HG03095 (cell line): ENCODE measurements at regions not wholly inside any gene's neighbourhood (a gene's known extent, or its start where the extent isn't known, plus 50 kb on each side); places are given as distances from the start of the nearest gene placed in this dataset.

ENCODE experiments used
- ATAC-seq: cut with Tn5 transposase; IDR thresholded peaks from one replicate; pipeline ENCODE4 v1.9.1; 2021; ENCODE audit warnings: moderate library complexity; ENCODE audit not compliant: unreplicated experiment

- no peak for ATAC-seq
Observed at GRCh38 chr3:168269001-168269400, 173.3 kb upstream of the GOLIM4 start.

DNA sequence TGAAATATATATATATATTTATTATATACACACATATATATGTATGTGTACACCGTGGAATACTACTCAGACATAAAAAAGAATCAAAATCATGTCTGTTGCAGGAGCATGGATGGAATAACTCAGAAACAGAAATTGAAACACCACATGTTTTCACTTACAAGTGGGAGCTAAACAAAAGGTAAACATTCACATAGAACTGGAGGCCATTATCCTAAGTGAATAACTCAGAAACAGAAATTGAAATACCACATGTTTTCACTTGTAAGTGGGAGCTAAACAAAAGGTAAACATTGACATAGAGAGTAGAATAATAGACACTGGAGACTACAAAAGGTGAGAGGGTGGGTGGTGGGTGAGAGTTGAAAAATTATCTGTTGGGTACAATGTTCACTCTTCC lies 171.5 kb upstream of the GOLIM4 start:
- ATAC-seq, result no peak

GRCh38 chr3:168266335-168266734 lies 170.6 kb upstream of the GOLIM4 start:
- no peak for ATAC-seq

DNA sequence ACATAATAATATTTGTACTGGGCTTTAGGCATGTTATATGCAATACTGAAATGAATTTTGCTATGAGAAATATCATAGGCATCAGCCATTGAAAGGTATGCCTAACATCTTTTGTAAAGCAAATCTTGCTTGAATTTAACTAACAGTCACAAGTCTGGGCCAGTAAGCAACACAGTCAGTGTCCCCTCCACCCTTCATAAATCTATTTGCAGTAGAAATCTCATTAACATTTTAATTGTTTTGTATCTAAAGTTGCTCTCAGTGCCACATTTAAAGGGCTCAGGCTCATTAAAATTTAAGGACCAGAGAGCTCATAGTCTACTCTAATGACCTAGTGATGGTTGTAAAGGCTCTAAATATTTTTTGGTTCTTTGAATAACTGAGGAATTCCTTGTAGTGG lies 167.2 kb upstream of the GOLIM4 start:
- no peak for ATAC-seq

DNA sequence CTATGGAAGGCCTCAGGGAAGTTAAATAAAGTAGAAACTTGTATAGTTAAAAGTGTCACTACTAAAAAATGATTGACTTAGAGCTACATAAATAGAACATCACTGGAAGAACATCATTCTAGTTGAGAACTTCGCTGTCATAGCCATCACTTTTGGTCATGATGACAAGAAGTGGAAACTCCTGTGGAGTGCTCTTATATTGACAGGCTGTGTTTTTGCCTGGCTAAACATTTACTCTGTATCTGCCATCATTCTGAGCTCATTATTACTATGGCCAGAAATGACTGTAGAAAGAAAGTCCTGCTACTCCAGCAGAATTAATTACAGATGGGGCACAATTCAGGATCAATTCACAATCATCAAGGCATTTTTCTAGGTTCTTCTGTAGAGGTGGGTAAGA lies 165.1 kb upstream of the GOLIM4 start:
- no peak for ATAC-seq

- ATAC-seq, result peak; percentile 52
Observed at GRCh38 chr3:168251371-168251770, 155.6 kb upstream of the GOLIM4 start.

- peak; percentile 24 for ATAC-seq
Observed at GRCh38 chr3:168250415-168250861, 154.7 kb upstream of the GOLIM4 start.

DNA sequence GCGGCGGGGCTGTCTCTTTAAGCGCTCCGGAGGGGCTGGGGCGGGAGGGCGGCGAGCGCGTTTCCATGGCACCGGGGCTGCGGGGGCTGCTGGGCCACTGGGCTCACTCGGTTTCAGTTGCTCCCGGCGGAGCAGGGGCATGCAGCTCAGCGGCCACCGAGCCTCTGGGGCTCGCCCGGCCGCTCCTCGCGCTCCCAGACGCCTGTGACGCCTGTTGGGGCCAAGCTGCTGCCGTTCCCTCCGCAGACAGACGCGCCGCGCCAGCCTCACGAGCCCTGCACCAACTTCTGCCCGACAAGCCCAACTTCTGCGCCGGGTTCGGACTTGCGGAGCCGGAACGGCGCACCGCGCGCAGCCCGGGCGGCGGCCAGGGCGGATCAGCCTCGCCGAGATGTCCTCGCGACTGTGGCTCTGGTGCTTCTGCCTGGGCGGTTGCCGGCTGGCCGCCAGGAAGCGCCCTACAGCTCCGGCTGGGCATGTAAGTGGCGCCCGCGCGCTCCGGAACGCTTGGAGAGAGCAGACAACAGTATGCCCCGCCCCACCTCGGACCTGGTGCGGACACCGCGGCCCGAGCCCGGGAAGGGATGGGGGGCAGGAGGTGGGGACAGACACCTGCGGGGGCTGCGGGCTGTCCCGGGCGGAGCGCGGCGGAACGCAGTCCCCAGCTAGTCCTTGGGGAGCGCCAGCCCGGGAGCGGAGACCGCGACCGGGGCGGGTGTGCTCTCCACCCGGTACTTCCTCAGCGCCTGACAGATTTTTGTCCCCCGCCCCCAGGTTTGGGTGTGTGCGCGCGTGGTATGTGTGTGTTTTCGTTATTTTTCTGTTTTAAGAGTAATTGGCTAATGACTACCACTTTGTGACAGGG lies 154.1 kb upstream of the GOLIM4 start:
- peak; percentile 60 for ATAC-seq

- peak; percentile 5 for ATAC-seq
Observed at GRCh38 chr3:168249205-168249549, 153.5 kb upstream of the GOLIM4 start.

DNA sequence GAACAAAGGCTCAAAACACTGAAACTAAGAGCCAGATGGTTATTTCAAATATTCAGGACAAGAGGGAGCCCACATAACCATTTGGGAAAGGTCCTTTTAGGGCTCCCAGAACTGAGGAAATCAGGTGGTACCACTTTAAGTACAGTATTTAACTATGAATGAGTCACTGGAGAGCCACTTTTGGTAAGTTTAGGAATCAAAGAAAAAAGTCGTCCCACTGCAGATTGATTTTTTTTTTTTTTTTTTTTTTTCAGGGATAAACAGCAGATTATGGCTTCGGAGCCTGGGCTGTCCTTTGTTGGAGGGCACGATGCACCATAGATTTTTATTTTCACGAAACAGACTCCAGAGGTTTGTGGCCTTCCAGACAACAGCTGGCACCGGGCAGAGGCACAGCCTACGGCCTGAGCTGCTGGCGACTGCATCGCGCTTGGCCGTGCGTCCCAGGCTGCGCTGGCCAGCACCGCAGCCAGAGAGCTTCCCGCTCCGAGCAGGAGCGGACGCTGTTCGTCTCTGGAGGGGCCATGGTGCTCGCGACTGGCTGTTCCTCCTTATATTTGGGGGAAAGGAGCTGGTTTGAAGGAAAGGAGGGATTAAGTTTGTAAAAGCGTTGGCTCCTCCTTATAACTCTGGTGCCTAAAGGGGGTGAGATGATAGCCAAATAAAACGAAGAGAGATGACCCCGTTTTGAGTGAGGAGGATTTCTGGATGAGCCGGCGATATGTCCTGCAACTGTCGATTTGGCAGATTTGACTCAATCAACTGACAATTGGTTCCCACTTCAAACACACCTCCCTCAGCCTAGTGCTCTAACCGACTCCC lies 152.9 kb upstream of the GOLIM4 start:
- no peak for ATAC-seq

DNA sequence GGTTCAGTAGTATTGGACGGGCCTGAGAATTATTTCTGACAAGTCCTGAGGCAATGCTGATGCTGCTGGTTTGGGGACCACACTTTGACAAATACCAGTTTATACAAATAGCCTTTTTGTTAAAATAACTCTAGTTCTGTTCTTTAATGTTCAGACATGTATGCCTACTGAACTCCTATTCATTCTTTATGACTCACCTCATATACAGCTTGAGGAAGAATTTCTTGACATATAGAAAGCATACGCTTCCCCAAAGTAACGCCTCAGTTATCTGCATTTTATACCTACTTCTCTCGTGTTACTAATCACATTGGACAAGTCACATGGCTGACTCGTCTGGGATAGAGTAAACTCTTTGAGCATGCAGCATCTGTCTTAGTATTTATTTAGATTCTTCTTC lies 145.4 kb upstream of the GOLIM4 start:
- ATAC-seq, result no peak

DNA sequence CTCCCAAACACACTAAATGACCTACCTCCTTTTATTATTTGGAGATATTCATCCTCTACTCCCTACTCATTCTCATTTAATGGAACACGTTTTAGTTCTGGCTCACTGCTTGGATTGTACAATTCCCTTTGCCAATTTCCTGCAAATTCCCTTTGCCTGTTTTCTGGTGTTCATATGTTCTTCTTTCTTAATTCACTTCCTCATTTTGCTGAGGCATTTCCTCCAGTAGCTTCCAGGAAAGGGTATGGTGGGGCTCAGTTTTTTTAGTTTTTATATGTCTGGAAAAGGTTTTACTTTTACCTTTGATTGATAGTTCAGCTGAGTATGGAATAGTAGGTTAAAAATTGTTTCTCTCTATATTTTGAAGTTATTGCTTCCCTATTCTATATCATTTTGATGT lies 143.6 kb upstream of the GOLIM4 start:
- ATAC-seq, result no peak

GRCh38 chr3:168233001-168233400 lies 137.3 kb upstream of the GOLIM4 start:
- no peak for ATAC-seq

- ATAC-seq, result no peak
Observed at GRCh38 chr3:168223085-168223484, 127.4 kb upstream of the GOLIM4 start.

DNA sequence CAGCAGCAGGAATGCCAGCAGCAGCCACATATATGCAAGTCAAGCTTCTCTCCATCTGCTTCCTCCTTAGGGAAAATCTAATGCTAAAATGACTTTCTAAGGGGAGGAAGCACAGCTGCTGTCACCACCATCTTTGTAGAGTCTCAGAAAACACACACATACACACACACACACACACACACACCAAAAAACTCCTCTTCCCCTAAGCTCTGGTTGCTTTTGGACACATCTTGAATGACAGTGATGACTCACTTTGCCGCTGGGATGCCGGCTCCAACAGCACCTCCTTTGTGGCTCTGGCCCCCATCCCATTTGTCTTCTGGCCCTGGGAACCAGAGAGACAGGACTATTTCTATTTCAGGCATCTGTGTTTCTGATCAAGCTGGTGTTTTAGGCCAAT lies 124.8 kb upstream of the GOLIM4 start:
- ATAC-seq, result no peak

GRCh38 chr3:168219530-168219929 lies 123.8 kb upstream of the GOLIM4 start:
- no peak for ATAC-seq

GRCh38 chr3:168218600-168218999 lies 122.9 kb upstream of the GOLIM4 start:
- no peak for ATAC-seq

GRCh38 chr3:168216851-168217250 lies 121.1 kb upstream of the GOLIM4 start:
- ATAC-seq, result no peak

GRCh38 chr3:168213920-168214319 lies 118.2 kb upstream of the GOLIM4 start:
- peak; percentile 94 for ATAC-seq

DNA sequence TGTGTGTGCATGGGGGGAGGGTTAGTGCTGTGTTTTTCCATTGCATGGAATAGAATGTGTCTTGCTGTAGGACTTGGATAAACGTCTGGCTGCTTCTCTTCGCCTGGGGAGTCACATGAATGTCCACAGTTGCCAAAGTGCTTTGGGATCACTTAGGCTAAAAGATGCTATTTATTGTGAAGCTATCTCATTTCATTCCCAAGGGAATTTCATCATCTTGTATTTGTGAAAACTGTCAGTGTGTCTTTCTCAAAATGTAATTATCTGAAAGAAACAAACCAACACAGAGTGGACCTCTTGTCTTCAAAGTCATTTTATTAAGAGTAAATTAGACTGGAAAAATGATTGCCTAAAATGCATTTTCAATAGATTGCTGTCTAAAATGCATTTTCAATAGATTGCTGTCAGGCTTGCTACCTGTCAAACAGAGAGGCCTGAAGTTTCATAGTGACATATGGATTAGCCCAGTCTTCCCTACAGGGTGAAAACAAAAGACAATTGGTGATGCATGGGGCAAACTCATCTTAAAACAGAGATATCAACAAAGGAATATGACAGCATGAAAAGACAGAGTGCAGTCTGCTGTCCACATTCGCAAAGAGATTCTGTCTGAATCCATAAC lies 117.1 kb upstream of the GOLIM4 start:
- ATAC-seq, result no peak

- ATAC-seq, result no peak
Observed at GRCh38 chr3:168205451-168205850, 109.7 kb upstream of the GOLIM4 start.

GRCh38 chr3:168197162-168197561 lies 101.4 kb upstream of the GOLIM4 start:
- no peak for ATAC-seq
